ENCODE measurements at regions not wholly inside any gene's neighbourhood (a gene's known extent, or its start where the extent isn't known, plus 50 kb on each side); places are given as distances from the start of the nearest gene placed in this dataset.
"Not testable (repeated sequence)": the region's sequence is repeated elsewhere in the genome, so short reads cannot be mapped to it uniquely, and the experiment has no call there.

DNA sequence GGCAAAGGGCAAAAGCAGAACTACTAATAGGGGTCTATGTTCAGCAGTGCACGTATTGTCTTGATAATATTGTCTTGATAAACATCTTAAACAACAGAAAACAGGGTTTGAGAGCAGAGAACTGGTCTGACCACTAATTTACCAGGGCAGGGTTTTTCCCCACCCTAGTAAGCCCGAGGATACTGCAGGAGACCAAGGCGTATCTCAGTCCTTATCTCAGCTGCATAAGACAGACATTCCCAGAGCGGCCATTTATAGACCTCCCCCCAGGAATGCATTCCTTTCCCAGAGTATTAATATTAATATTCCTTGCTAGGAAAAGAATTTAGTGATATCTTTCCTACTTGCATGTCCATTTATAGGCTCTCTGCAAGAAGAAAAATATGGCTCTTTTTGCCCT, 222.5 kb upstream of the GRIK2 start:
- not testable (repeated sequence) for H3K4me1 ChIP-seq (ENCODE audit: insufficient read depth, low read length); H3K9ac ChIP-seq (ENCODE audit: low read depth, low read length); H3K36me3 ChIP-seq (ENCODE audit: insufficient read depth, low read depth, low read length); H3K27me3 ChIP-seq (ENCODE audit: insufficient read depth, low read length); H3K27ac ChIP-seq (ENCODE audit: low read length); H3K4me3 ChIP-seq (ENCODE audit: low read length)
- H3K9me3 ChIP-seq (ENCODE audit: insufficient read depth, low read depth, low read length) = peaks cover 11% of the 10 kb centered on the region; the same call in 1 of the 2 replicates

DNA sequence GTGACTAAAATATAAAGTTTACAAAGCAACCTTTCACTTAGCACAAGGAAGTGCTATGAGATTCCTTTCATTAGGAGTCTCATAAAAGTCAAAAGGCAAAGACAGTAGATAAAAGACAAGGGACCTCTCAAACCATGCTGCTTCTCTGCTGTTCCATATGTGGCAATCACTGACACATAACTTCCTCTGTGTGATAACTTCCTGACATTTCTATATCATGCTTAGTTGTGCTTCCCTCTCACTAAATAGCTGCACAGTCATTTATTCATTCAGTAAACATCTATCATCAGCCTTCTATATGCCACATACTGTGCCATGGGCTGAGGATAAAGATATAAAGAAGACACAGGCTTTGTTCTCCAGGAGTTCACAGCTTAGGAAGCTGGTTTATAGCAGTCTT, 214.8 kb upstream of the GRIK2 start:
- Histone ChIP-seq H3K4me1 (ENCODE audit: insufficient read depth, low read length) (no peaks in the 10 kb centered on the region), H3K27me3 (ENCODE audit: insufficient read depth, low read length) (no peaks in the 10 kb centered on the region), H3K4me3 (ENCODE audit: low read length) (no peak overlapping the region), H3K9ac (ENCODE audit: low read depth, low read length) (no peak overlapping the region), H3K27ac (ENCODE audit: low read length) (no peak overlapping the region), H3K9me3 (ENCODE audit: insufficient read depth, low read depth, low read length) (no peaks in the 10 kb centered on the region), H3K36me3 (ENCODE audit: insufficient read depth, low read depth, low read length) (no peaks in the 10 kb centered on the region)

DNA sequence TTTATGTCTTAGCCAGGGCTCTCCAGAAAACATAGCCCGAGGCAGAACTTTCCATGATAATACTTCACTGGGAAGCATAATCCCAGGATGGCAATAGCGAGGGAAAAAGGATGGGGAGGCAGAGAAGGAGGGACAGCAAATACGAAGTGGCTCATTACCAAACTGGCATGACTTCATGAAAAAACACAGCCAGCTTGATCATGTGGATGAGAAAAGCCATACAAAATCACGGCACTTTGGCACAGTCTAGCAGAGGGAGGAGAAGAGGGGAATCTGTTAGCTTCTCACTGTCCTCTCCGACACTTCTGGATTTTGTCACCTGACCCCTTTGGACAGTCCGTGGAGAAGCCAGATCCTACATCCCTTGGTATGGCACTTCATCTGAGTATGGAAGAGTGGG, 212.5 kb upstream of the GRIK2 start:
- Histone ChIP-seq H3K9me3 (ENCODE audit: insufficient read depth, low read depth, low read length) (no peaks in the 10 kb centered on the region), H3K4me1 (ENCODE audit: insufficient read depth, low read length) (no peaks in the 10 kb centered on the region), H3K27ac (ENCODE audit: low read length) (no peak overlapping the region), H3K4me3 (ENCODE audit: low read length) (no peak overlapping the region), H3K36me3 (ENCODE audit: insufficient read depth, low read depth, low read length) (no peaks in the 10 kb centered on the region), H3K27me3 (ENCODE audit: insufficient read depth, low read length) (no peaks in the 10 kb centered on the region), H3K9ac (ENCODE audit: low read depth, low read length) (no peak overlapping the region)

DNA sequence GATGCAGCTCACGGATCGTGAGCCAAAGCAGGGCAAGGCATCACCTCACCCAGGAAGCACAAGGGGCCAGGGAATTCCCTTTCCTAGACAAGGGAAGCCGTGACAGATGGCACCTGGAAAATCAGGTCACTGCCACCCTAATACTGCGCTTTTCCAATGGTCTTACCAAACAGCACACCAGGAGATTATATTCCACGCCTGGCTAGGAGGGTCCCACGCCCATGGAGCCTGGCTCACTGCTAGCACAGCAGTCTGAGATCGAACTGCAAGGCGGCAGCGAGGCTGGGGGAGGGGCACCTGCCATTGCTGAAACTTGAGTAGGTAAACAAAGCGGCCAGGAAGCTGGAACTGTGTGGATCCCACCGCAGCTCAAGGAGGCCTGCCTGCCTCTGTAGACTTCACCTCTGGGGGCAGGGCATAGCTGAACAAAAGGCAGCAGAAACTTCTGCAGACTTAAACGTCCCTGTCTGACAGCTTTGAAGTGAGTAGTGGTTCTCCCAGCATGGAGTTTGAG, 205.2 kb upstream of the GRIK2 start:
- H3K27ac ChIP-seq (ENCODE audit: low read length); H3K4me3 ChIP-seq (ENCODE audit: low read length); H3K9me3 ChIP-seq (ENCODE audit: insufficient read depth, low read depth, low read length); H3K9ac ChIP-seq (ENCODE audit: low read depth, low read length); H3K4me1 ChIP-seq (ENCODE audit: insufficient read depth, low read length); H3K36me3 ChIP-seq (ENCODE audit: insufficient read depth, low read depth, low read length); H3K27me3 ChIP-seq (ENCODE audit: insufficient read depth, low read length): not testable (repeated sequence)

DNA sequence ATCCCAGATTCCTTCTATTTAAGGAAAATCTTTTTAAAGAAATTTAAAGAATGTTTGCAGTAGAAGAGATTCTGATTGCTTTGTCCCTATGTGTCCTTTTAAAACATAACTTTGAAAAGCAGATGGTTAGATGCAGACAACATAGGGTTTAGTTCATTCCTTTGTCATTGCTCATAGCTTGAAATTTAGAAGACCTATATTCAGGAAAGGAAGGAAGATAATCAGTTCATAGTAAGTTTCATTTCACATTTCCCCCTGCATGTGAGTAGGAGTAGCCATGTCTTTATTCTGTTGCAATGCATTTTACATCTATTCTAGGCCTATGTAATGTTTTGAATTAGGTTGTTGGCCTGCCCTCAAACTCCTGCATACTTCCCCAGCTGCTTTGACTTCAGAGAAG, 197.9 kb upstream of the GRIK2 start:
- Histone ChIP-seq H3K27me3 (ENCODE audit: insufficient read depth, low read length) (no peaks in the 10 kb centered on the region), H3K4me1 (ENCODE audit: insufficient read depth, low read length) (no peaks in the 10 kb centered on the region), H3K9me3 (ENCODE audit: insufficient read depth, low read depth, low read length) (no peaks in the 10 kb centered on the region), H3K9ac (ENCODE audit: low read depth, low read length) (no peak overlapping the region), H3K27ac (ENCODE audit: low read length) (no peak overlapping the region), H3K4me3 (ENCODE audit: low read length) (no peak overlapping the region), H3K36me3 (ENCODE audit: insufficient read depth, low read depth, low read length) (no peaks in the 10 kb centered on the region)

DNA sequence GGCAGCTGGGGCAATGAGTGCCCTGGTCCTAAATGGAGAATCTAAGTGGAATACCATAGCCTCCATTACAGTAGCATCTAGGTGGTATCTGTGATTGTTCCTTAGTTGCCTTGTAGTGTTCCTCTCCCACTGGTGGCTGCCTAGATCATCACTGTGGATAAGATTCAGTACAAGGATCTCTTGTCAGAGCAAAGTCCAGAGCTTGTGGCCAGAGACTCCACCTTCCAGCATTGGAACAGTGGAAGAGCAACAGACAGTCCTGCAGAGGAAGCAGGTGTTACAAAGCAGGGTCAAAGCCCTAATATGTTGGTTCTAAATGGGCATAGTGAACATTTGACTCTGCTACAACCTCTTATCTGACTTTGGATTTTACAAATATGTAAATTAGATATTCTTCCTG, 194.1 kb upstream of the GRIK2 start:
- H3K36me3 ChIP-seq (ENCODE audit: insufficient read depth, low read depth, low read length) = no peaks in the 10 kb centered on the region
- no peak overlapping the region for H3K27ac ChIP-seq (ENCODE audit: low read length)
- no peaks in the 10 kb centered on the region for H3K4me1 ChIP-seq (ENCODE audit: insufficient read depth, low read length)
- no peak overlapping the region for H3K9ac ChIP-seq (ENCODE audit: low read depth, low read length)
- H3K9me3 ChIP-seq (ENCODE audit: insufficient read depth, low read depth, low read length) = no peaks in the 10 kb centered on the region
- no peaks in the 10 kb centered on the region for H3K27me3 ChIP-seq (ENCODE audit: insufficient read depth, low read length)
- no peak overlapping the region for H3K4me3 ChIP-seq (ENCODE audit: low read length)

DNA sequence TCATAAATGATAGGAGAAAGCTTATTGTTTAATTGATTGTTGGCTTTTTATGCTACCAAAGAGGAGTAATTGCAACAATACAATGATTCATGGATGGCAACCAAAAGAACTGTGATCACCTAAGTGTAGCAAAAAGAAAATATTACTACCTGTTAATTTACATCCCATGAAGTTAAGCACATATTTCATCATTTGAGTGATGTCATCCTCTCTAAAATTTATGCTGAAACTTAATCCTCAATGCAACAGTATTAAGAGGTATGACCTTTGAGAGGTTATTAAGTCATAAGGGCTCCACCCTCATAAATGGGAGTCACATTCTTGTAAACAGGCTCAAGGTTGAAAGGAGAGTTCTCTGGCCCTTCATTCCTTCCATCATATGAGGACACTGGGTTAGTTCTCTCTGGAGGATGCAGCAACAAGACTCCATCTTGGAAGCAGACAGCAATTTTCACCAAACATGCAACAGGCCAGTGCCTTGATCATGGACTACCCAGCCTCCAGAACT, 190.6 kb upstream of the GRIK2 start:
- Histone ChIP-seq H3K4me1 (ENCODE audit: insufficient read depth, low read length) (no peaks in the 10 kb centered on the region), H3K9me3 (ENCODE audit: insufficient read depth, low read depth, low read length) (no peaks in the 10 kb centered on the region), H3K4me3 (ENCODE audit: low read length) (no peak overlapping the region), H3K27me3 (ENCODE audit: insufficient read depth, low read length) (no peaks in the 10 kb centered on the region), H3K36me3 (ENCODE audit: insufficient read depth, low read depth, low read length) (no peaks in the 10 kb centered on the region), H3K9ac (ENCODE audit: low read depth, low read length) (no peak overlapping the region), H3K27ac (ENCODE audit: low read length) (no peak overlapping the region)

DNA sequence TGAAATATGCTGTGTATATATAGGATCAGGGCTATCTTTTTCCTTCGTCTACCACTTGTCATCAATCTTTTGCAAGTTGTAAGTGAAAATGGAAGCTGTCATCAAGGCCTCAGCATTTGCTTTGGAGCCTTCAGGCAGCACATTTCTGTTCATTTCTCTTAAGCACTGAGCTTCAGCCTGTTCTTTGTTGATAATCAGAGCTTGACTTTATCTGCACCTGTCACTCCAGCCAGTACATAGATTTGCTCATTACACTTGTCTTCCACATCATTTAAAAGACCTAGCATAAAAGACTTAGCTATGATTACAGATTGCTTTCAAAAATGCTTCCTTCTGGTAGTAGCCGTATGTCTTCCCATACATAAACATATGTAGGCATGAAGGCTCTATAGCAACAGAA, 189.8 kb upstream of the GRIK2 start:
- no peak overlapping the region for H3K27ac ChIP-seq (ENCODE audit: low read length)
- no peaks in the 10 kb centered on the region for H3K9me3 ChIP-seq (ENCODE audit: insufficient read depth, low read depth, low read length)
- no peak overlapping the region for H3K4me3 ChIP-seq (ENCODE audit: low read length)

DNA sequence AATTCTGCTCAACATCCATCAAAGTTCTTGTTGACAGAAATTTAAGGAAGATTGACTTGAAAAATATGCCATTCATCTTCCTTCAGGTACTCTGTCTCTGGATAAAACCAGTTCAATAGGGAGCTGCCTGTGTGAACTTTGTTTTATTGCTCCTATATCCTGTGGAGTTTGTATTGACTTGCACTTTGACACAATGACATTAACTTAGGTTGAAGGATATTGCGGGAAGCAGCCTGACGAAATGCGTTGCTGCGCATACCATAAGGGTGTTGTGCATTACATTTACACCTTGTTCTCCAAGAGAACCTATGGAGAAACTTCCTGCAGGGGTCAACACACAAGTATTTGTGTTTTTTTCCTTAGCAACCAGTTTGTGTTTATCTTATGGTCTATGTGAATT, 185.4 kb upstream of the GRIK2 start:
- H3K4me3 ChIP-seq (ENCODE audit: low read length) = no peak overlapping the region
- no peaks in the 10 kb centered on the region for H3K36me3 ChIP-seq (ENCODE audit: insufficient read depth, low read depth, low read length)
- no peaks in the 10 kb centered on the region for H3K27me3 ChIP-seq (ENCODE audit: insufficient read depth, low read length)
- H3K4me1 ChIP-seq (ENCODE audit: insufficient read depth, low read length) = no peaks in the 10 kb centered on the region; the same call in 1 of the 2 replicates
- no peak overlapping the region for H3K9ac ChIP-seq (ENCODE audit: low read depth, low read length)
- no peaks in the 10 kb centered on the region for H3K9me3 ChIP-seq (ENCODE audit: insufficient read depth, low read depth, low read length)
- no peak overlapping the region for H3K27ac ChIP-seq (ENCODE audit: low read length)

More for the DNA sequence above, 189.8 kb upstream of the GRIK2 start:
- Histone ChIP-seq H3K27me3 (ENCODE audit: insufficient read depth, low read length) (no peaks in the 10 kb centered on the region), H3K9ac (ENCODE audit: low read depth, low read length) (no peak overlapping the region), H3K4me1 (ENCODE audit: insufficient read depth, low read length) (no peaks in the 10 kb centered on the region; the same call in 1 of the 2 replicates), H3K36me3 (ENCODE audit: insufficient read depth, low read depth, low read length) (no peaks in the 10 kb centered on the region)

DNA sequence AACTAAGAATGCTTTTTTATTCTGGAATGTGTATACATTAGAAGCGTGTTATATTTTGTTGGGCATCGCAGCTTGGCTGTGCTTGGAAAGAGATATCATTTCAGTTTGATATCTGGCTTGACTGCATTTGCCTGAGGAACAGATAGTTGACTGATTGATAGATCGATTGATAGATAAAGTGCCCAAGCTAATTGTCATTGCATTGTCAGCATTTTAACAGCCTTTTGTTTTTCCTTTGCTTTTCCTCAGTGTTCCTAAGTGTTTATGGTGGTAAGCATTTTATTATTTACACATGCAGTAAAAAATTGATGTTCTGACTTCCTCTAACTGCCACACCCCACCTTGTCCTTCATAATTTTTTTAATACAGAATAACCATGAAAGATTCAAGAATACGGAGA, 180.9 kb upstream of the GRIK2 start:
- Histone ChIP-seq H3K9me3 (ENCODE audit: insufficient read depth, low read depth, low read length) (no peaks in the 10 kb centered on the region), H3K4me1 (ENCODE audit: insufficient read depth, low read length) (no peaks in the 10 kb centered on the region; the same call in 1 of the 2 replicates), H3K27ac (ENCODE audit: low read length) (no peak overlapping the region), H3K27me3 (ENCODE audit: insufficient read depth, low read length) (no peaks in the 10 kb centered on the region), H3K9ac (ENCODE audit: low read depth, low read length) (no peak overlapping the region), H3K4me3 (ENCODE audit: low read length) (no peak overlapping the region), H3K36me3 (ENCODE audit: insufficient read depth, low read depth, low read length) (no peaks in the 10 kb centered on the region)

DNA sequence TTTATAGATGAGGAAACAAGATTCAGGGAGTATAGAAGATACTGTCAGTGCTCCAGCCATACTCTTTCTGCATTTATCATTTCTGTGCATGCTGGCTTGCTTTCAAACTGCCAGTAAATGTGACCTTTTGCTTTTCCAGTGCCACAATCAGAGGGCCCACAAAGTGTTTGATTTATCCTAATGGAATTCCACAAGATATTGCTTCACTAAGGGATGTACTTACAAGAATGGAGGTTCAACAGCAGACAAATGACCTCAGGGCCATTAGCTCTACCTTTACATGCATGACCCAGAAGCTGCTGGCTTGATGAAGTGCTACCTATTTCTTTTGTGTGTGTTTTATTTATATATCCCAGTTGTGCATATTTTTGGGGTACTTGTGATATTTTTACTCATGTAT, 171.5 kb upstream of the GRIK2 start:
- no peaks in the 10 kb centered on the region for H3K27me3 ChIP-seq (ENCODE audit: insufficient read depth, low read length)
- no peak overlapping the region for H3K9ac ChIP-seq (ENCODE audit: low read depth, low read length)
- H3K36me3 ChIP-seq (ENCODE audit: insufficient read depth, low read depth, low read length) = no peaks in the 10 kb centered on the region
- no peak overlapping the region for H3K4me3 ChIP-seq (ENCODE audit: low read length)
- no peaks in the 10 kb centered on the region for H3K4me1 ChIP-seq (ENCODE audit: insufficient read depth, low read length)
- H3K9me3 ChIP-seq (ENCODE audit: insufficient read depth, low read depth, low read length) = peaks cover 19% of the 10 kb centered on the region
- no peak overlapping the region for H3K27ac ChIP-seq (ENCODE audit: low read length)

DNA sequence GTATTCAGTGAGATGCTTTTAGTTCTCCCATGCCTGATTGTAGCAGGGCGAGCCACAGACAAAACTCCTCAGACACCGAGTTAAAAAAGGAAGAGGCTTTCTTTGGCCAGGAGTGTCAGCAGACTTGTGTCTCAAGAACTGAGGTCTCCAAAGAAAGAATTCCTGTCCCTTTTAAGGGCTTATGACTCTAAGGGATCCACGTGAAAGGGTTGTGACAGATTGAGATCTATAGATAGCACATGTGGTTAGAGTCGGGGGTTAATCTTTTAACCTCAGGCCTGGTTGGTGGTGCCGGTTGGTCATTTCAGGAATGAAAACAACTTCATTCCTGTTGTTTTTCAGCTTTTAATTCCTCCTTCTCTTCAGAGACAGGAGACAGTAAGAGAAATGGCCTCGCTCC, 168.8 kb upstream of the GRIK2 start:
- H3K4me1 ChIP-seq (ENCODE audit: insufficient read depth, low read length) = no peaks in the 10 kb centered on the region
- no peak overlapping the region for H3K4me3 ChIP-seq (ENCODE audit: low read length)
- no peak overlapping the region for H3K27ac ChIP-seq (ENCODE audit: low read length)

More for the DNA sequence above, 168.8 kb upstream of the GRIK2 start:
- no peak overlapping the region for H3K9ac ChIP-seq (ENCODE audit: low read depth, low read length)
- no peaks in the 10 kb centered on the region for H3K27me3 ChIP-seq (ENCODE audit: insufficient read depth, low read length)
- H3K9me3 ChIP-seq (ENCODE audit: insufficient read depth, low read depth, low read length) = peaks cover 19% of the 10 kb centered on the region
- H3K36me3 ChIP-seq (ENCODE audit: insufficient read depth, low read depth, low read length) = no peaks in the 10 kb centered on the region

Data from iPS-20b (cell line).